NCI-H1694 treated with DMSO at 0.1 percent for 48 hours (cell line): ENCODE measurements at regions not wholly inside any gene's neighbourhood (a gene's known extent, or its start where the extent isn't known, plus 50 kb on each side); places are given as distances from the start of the nearest gene placed in this dataset.

ENCODE experiments used
- DNase-seq: peaks from one replicate; lab custom pipeline; 2025; lab: John Stamatoyannopoulos, UW

DNA sequence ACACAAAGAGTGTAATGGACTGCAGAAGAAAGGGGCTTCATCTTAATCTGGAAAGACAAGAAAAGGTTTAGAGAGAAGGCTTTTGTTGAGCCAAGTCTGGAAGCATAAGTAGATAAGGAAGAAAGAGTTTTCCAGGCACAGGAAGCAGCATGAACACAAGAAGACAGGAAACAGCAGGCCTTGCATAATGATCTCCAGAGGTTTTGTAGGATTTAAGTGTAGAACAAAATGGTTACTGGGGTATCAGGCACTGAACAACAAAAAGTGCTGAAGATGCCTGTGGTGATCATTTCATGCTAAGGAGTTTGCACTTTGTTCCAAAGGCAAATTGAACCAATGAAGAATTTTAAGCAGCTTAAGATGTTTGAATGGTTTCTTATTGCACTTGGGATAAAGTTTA lies 281.6 kb upstream of the TANK start:
- no peak for DNase-seq

GRCh38 chr2:160882906-160883305 lies 277.3 kb upstream of the TANK start:
- no peak for DNase-seq

DNA sequence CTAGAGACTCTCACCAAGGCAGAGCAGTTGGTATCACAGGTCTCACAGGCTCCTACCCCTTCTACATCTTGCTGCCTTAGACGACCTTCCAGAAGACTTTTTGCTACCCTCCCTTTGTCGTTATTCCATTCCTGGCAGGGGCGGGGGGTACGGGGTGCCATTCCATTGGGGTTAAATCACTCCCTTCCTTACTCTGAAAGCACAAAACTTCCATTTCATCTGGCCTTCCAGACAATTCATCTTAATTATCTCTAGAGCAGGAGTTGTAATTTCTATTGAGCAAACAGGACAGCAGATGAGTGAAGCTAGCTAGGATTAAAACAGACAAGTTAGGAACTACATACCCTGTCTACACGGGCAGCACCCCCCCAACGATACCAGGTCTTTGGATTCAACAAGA lies 276.2 kb upstream of the TANK start:
- no peak for DNase-seq

GRCh38 chr2:160889439-160890170 lies 270.6 kb upstream of the TANK start:
- DNase-seq: no peak

DNA sequence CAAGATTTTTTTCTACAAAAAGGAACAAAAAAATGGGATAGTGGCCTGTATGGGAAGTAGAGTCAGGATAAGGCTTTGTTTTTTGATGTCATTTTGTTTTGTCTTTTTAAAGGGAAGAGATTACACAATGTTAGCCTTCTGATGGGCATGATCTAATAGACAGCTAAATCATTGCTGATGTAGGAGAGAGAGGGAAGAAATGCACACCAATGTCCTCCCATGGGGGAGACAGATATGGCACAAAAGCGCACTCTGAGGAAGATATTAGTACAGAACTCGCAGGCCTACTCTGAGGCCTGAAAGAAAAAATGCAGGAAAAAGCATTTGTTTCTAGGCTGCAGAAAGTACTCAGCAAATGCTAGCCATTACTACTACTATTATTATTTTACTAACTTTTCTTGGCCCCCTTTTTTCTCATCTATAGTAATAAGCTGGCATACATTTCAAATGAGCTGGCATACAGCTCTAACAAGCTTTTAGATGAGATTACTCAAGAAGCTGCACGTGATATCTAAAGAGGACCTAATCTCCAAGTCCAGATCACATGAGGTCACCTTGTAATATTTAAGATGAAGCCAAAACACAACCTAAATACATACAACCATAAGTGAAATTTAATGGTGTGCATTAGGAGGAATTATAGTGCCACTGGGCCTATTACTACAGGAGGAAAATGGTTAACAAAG lies 269.4 kb upstream of the TANK start:
- no peak for DNase-seq

DNA sequence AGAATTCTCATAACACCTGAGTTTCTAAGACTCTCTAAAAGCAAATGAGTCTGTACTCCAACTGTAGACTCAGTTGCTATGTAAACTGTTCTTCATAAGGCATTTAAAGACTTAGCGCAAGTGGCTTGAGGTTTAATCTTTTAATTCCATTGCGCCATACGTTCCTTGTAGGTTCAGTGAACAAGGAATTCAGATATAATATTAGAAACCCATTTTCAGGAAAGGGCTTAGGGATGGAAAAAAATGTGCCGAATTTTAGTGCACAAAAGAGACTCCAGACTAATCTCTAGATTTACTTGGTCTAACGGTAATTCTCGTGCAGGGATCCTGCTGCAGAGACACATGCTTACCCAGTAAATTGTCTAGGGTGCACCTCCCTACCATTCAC lies 268.9 kb upstream of the TANK start:
- no peak for DNase-seq

DNA sequence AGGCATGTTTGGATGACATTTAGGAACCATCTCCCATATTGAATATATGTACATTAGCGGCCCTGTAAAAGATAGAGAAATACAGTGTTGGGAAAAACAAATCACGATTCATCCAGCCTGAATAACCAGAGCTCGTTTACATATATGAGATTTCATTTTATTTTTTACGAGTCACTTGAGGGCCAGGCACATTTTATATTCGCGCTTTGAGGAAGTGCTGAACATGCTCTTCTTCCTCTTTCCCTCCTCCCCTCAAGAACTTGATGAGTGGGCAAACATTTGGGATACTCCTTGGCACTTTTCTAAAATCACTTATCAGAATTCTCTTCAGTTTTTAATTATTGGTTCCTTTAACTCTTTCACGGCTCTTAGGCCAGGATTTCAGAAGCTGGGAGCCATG lies 268.0 kb upstream of the TANK start:
- no peak for DNase-seq

DNA sequence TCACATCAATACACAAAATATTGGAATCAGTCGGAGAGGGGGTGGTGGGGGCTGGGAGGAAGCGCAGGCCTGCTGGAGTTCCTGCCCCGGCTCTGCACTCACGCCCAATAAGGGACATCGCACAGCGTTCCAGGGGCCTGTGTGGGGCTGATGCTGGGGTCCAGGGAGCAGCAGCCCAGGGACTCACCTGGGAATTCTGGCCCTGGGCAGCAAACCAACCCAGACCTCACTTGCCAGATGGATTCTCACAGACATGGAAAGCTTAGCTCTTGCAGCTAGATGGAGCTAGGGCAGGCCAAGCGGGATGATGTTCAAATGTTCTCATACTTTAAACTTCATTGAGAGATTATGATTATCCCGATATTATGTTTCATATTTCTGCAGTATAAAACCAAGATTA lies 266.6 kb upstream of the TANK start:
- no peak for DNase-seq

DNA sequence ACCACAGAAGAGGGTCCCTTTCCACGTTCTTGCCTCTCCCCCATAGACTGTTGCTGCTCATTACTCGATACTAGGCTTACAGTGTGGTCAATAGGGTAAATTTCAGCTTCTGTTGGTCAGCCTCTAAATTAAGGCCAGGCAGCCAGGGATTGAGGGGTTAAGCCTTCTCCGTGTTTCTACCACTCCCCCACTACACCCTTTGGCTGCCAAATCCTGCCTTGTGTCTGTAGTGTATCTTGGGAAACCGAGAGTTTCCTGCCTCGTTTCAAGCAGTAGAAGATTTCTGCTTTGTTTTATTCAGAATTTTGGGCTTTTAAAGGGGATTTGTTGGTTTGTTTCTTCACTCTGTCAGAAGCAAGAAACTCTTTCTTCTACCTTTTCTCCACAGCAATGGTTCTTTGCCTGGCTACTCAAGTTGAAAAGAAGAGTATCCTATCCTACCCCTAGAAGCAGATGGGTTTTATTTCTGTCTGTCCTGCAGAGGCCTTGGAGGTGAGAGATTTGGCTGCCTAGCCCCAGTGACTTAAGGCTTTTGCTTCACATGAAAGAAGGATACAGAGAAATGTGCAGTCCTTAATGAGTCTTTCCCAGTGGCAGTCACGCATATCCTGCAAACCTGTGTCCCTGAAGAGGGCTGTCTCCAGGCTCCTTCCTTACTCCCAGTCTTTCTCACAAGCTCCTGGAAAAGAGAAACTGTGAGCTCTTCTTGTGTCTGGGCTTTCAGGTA lies 261.5 kb upstream of the TANK start:
- DNase-seq: no peak

- no peak for DNase-seq
These were observed 258.6 kb upstream of the TANK start for GRCh38 chr2:160901613-160902012.

- DNase-seq: no peak
These were observed 254.4 kb upstream of the TANK start for GRCh38 chr2:160905862-160906261.

GRCh38 chr2:160906878-160907277 lies 253.3 kb upstream of the TANK start:
- no peak for DNase-seq

- DNase-seq: no peak
These were observed 252.5 kb upstream of the TANK start for GRCh38 chr2:160907738-160908137.

- no peak for DNase-seq
These were observed 252.1 kb upstream of the TANK start for GRCh38 chr2:160908157-160908556.

DNA sequence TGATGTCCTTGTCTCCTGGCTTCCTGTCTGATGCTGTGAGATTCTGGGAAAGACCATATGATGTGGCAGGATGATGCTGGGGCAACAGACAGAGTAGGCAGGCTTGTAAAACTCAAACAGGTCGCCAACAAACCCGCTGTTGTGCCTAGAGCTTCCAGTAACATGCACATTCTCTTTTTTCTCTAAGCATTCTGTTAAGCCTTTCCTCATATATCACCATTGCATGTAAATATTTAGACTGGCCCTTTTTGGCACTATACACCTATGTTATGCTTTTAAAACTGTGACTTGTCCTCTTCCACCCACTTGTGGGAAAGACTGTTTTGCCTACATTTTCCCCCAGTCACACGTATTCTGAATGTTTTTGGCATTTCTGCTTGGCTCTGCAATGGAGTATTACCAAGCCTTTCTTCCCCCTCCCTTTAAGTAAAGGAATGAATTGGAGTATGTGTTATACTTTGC lies 250.4 kb upstream of the TANK start:
- no peak for DNase-seq

DNA sequence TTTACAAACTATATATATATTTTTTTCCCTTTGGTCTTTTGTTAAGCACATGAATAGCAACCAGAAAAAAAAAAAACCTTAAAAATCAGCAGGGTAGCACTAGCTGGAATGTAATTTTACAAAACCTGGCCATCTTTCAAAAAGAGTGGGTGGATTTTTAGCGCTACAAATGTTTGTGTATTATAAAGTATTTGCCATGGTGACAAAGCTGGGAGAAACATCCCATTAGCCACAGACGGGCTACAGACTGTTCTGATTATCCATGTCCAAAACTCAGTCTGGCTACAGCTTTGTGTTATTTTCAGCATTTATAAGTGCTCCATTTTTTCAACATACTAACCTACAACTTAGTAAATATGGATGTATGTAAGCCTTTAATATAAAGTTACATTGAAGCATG lies 249.5 kb upstream of the TANK start:
- DNase-seq: no peak

DNA sequence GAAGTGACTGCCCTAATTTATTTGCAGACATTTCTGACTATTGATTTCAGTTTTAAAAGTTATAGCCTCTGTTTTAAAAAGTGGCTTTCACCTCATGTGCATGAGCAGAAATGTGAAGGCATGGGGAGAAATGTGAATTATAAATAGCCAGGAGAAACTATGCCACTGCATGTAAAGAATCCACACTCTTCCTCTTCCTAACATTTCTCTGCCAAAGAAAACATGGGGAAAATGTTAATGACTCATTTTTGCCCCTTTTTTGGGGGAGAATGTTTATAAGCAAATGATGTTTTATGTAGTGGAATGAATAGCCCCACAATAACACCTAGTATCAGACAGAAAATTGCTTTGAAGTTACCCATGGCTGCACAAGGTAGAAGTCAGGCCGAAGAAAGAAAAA lies 249.0 kb upstream of the TANK start:
- no peak for DNase-seq

- DNase-seq: no peak
These were observed 248.0 kb upstream of the TANK start for GRCh38 chr2:160912276-160912675.

- no peak for DNase-seq
These were observed 246.9 kb upstream of the TANK start for GRCh38 chr2:160913323-160913722.

DNA sequence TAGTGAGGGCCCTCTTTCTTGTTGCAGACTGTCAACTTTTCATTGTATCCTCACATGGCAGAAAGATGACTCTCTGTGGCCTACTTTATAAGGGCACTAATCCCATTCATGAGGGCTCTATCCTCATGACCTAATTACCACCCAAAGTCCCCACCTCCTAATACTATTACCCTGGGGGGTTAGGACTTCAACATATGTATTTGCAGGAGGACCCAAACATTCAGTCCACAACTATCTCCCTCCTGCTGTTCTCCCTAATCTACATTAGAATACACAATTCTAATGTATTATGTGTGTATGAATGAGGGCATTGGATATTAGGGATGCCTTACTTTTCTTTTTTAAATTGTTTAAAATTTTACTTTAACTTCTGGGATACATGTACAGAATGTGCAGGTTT lies 246.0 kb upstream of the TANK start:
- no peak for DNase-seq

DNA sequence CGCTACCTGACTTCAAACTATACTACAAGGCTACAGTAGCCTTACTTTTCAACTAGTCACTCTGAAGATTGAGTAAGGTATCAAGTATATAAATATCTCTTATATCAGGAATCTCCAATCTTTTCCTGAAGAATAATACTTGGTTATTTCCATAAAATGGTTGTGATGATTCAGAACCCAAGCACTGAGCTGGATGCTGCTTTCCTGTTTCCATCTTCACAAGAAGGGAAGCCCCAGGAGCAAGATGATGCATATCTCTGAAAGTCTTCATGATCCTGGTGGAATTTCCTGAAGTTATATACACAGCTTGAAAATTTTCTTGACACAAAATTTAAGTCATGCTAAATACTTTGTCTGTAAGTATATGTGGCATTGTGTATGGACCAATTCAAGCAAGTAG lies 243.9 kb upstream of the TANK start:
- no peak for DNase-seq

- DNase-seq: no peak
These were observed 242.4 kb upstream of the TANK start for GRCh38 chr2:160917850-160918249.

- no peak for DNase-seq
These were observed 242.0 kb upstream of the TANK start for GRCh38 chr2:160918258-160918657.
